HG03520 (cell line): ENCODE measurements at regions not wholly inside any gene's neighbourhood (a gene's known extent, or its start where the extent isn't known, plus 50 kb on each side); places are given as distances from the start of the nearest gene placed in this dataset.

ENCODE experiments used
- ATAC-seq: cut with Tn5 transposase; IDR thresholded peaks from one replicate; pipeline ENCODE4 v1.9.1; 2021; ENCODE audit warnings: mild to moderate bottlenecking, moderate library complexity; ENCODE audit not compliant: unreplicated experiment

DNA sequence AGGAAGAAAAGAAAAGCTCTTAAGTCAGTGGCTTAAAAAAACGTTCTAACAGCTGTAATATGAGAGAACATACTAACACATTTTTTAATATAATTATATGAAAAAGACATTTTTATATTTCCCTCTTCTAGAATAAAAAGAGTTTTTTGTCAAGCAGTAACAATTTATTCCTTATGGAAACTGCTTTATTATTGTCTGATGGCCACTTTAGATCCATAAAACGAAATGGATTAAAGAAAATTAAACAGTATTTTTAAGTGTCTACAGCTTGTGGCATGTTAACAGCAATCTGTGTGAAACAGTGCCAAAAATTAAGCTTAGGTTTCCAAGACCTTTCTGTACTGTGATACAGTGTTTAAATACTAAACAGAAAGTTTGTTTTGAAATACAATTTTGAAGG is 55.5 kb upstream of the TENM3 start:
- no peak for ATAC-seq

GRCh38 chr4:182188622-182189021 is 54.6 kb upstream of the TENM3 start:
- ATAC-seq = no peak

DNA sequence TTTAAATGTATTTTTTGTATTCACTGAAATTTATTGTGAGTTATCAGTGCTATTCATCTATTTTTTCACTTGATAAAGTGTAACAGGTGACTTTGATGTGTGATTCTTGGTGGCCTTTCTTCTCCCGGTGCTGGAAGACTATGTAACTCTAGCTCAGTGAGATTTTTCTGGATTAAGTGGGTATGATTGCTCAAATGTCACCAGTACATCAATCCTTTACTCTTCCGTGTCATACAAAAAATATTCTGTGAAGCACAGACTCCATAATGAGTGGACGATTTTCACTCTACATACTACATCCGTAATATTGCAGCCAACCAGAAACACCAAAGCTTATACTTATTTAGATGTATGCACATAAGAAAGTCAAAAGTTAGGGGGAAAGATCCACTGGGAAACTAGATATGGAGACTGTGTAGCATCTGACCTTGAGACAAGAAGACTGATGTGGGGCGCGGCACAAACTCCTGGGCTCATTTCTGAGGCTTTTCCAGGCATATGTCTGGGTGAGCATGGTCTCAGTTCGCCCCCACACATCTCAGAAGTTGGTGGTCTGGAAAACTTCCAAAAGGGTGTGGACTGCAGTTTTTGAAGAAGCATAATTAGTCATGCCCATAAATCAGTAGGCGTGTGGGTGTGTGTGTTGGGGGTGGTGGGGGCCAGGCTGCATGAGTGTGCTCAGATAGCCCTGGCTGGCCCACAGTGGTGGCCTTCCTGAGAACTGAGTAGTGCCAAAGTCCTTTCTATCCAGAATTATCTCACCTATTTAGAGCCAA is 53.9 kb upstream of the TENM3 start:
- ATAC-seq = no peak

GRCh38 chr4:182190306-182190705 is 52.9 kb upstream of the TENM3 start:
- no peak for ATAC-seq

- no peak for ATAC-seq
These were observed 50.6 kb upstream of the TENM3 start for GRCh38 chr4:182192511-182193181.

DNA sequence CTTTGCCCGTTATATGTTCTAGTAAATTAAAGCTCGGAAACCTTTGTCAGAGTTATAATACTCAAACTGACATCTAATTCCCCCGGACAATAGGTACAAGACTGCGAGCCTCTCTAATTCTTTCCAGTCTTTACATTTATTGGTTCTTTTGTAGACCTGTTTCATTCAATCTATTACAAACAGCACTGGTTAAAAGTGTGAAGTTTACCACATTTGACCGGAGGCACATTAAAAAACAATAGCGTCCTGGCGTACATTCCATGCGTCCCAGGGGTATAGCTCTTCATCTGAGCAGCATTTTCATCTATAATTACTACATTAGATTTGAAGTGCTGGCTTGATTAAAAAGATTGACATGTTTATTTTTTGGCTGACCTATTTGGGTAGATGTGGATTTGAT is 49.9 kb upstream of the TENM3 start:
- ATAC-seq = no peak
